Hepatocyte (in vitro differentiated cells): ENCODE measurements at regions not wholly inside any gene's neighbourhood (a gene's known extent, or its start where the extent isn't known, plus 50 kb on each side); places are given as distances from the start of the nearest gene placed in this dataset.

ENCODE experiments used
- DNase-seq: peaks from one replicate; pipeline ENCODE4 v3.0.0-alpha.2; 2016; ENCODE audit warnings: low spot score
- H2AFZ ChIP-seq: fragments of 200-600 bp; sonication (generic); 2 replicates; pipeline ENCODE4 v1.6.0; 2016; ENCODE audit warnings: antibody characterized with exemption, mild to moderate bottlenecking
- H3K27ac ChIP-seq: fragments of 200-600 bp; sonication (generic); 2 replicates; pipeline ENCODE4 v1.5.1; 2016; ENCODE audit warnings: mild to moderate bottlenecking
- H3K27me3 ChIP-seq: fragments of 200-600 bp; sonication (generic); 2 replicates; pipeline ENCODE4 v1.6.1; 2016
- H3K36me3 ChIP-seq: fragments of 200-600 bp; sonication (generic); replicated peaks from 2 replicates; pipeline ENCODE4 v1.5.1; 2016; ENCODE audit warnings: low read depth; ENCODE audit not compliant: insufficient read depth
- H3K4me1 ChIP-seq: fragments of 200-600 bp; sonication (generic); 2 replicates; pipeline ENCODE4 v1.5.1; 2016; ENCODE audit warnings: mild to moderate bottlenecking, moderate library complexity; ENCODE audit not compliant: insufficient read depth
- H3K4me2 ChIP-seq: fragments of 200-600 bp; sonication (generic); 2 replicates; pipeline ENCODE4 v1.6.0; 2016
- H3K4me3 ChIP-seq: fragments of 200-600 bp; sonication (generic); 2 replicates; pipeline ENCODE4 v1.5.1; 2016; ENCODE audit warnings: mild to moderate bottlenecking
- H3K79me2 ChIP-seq: fragments of 200-600 bp; sonication (generic); 2 replicates; pipeline ENCODE4 v1.6.0; 2017; ENCODE audit warnings: mild to moderate bottlenecking
- H3K9me2 ChIP-seq: fragments of 200-600 bp; sonication (generic); replicated peaks from 2 replicates; pipeline ENCODE4 v1.6.0; 2017; ENCODE audit warnings: mild to moderate bottlenecking; ENCODE audit not compliant: insufficient read depth
- H3K9me3 ChIP-seq: fragments of 200-600 bp; sonication (generic); 2 replicates; pipeline ENCODE4 v1.5.1; 2016; ENCODE audit warnings: low read depth, mild to moderate bottlenecking
- H4K20me1 ChIP-seq: fragments of 200-600 bp; sonication (generic); 2 replicates; pipeline ENCODE4 v1.6.0; 2016; ENCODE audit warnings: mild to moderate bottlenecking; ENCODE audit not compliant: insufficient read depth, poor library complexity, severe bottlenecking
- EZH2 ChIP-seq: fragments of 200-600 bp; sonication (generic); IDR thresholded peaks from 2 replicates; pipeline ENCODE4 v1.6.1; 2016; ENCODE audit warnings: antibody characterized with exemption, mild to moderate bottlenecking, borderline replicate concordance
- EZH2phosphoT487 ChIP-seq: fragments of 200-600 bp; sonication (generic); IDR thresholded peaks from one replicate; pipeline ENCODE4 v1.6.1; 2018; ENCODE audit warnings: antibody characterized with exemption, mild to moderate bottlenecking, low read depth, moderate library complexity; ENCODE audit not compliant: unreplicated experiment, severe bottlenecking
- WGBS: methylation state at CpG from one replicate; pipeline ENCODE4 v1.1.6; 2016; ENCODE audit warnings: low lambda C conversion rate; ENCODE audit errors: missing lambda C conversion rate; 5-methylcytosine and 5-hydroxymethylcytosine counted together
- TF ChIP-seq, protein P1 (sequence below): fragments of 200-600 bp; sonication (generic); IDR thresholded peaks from 2 replicates; pipeline ENCODE4 v1.5.1; 2016; ENCODE audit warnings: antibody characterized with exemption, mild to moderate bottlenecking; ENCODE audit not compliant: poor library complexity

DNA sequence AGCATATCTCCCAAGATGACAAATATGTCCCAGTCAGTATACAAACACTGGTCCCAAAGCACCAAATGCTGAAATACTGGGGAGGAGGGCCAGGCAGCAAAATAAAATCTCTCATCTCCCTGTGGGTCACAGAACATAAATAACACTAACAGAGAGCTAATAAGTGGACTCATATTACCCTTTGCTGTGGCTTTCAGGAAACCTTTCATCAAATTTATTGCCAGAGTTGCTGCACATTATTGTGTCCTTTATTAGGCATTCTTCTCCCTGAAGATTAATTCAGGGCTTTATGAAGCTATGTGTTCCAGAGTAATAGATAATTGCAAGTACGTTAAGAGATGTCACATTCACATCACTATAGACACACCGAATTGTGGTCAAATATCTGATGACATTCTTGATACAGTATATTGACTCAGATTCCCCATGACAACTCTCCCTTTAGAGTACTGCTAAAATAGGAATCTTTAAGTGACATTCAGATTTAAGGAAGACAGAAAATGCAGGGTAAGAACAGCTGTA lies 124.1 kb upstream of the PRR32 start:
- 67% methylated on average over 2 of the region's 2 CpGs for WGBS
- H3K27me3 ChIP-seq: no peaks in the 10 kb centered on the region
- no peak overlapping the region for H2AFZ ChIP-seq
- H4K20me1 ChIP-seq: no peaks in the 10 kb centered on the region
- H3K9me2 ChIP-seq: no peaks in the 10 kb centered on the region
- H3K36me3 ChIP-seq: no peaks in the 10 kb centered on the region
- H3K4me1 ChIP-seq: no peaks in the 10 kb centered on the region
- H3K27ac ChIP-seq: no peak overlapping the region
- no peaks in the 10 kb centered on the region for H3K9me3 ChIP-seq
- no peaks in the 10 kb centered on the region for H3K79me2 ChIP-seq
- TF ChIP-seq, protein P1, sequence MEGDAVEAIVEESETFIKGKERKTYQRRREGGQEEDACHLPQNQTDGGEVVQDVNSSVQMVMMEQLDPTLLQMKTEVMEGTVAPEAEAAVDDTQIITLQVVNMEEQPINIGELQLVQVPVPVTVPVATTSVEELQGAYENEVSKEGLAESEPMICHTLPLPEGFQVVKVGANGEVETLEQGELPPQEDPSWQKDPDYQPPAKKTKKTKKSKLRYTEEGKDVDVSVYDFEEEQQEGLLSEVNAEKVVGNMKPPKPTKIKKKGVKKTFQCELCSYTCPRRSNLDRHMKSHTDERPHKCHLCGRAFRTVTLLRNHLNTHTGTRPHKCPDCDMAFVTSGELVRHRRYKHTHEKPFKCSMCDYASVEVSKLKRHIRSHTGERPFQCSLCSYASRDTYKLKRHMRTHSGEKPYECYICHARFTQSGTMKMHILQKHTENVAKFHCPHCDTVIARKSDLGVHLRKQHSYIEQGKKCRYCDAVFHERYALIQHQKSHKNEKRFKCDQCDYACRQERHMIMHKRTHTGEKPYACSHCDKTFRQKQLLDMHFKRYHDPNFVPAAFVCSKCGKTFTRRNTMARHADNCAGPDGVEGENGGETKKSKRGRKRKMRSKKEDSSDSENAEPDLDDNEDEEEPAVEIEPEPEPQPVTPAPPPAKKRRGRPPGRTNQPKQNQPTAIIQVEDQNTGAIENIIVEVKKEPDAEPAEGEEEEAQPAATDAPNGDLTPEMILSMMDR: no peak
- no peak for TF ChIP-seq EZH2phosphoT487
- TF ChIP-seq EZH2: no peak
- DNase-seq: no peak
- no peak overlapping the region for H3K4me3 ChIP-seq
- no peak overlapping the region for H3K4me2 ChIP-seq

DNA sequence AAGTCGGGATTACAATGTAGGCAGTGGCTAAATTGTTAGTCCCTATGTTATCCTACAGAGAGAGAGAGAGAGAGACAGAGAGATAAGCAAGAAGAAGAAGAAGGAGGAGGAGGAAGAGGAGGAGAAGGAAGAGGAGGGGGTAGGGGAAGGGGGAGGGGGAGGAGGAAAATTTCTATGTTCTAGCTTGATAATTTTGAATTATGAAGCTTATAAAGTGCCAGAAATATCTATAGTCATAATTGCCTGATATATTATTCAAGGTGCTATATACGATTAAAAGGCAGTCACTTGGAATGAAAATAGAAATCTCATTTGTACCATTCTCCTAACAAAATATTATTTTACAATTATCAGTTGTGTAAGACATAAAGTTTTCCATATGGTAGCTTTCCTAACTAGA lies 122.4 kb upstream of the PRR32 start:
- Histone ChIP-seq H2AFZ (no peak overlapping the region), H3K4me1 (no peaks in the 10 kb centered on the region), H4K20me1 (no peaks in the 10 kb centered on the region), H3K4me3 (no peak overlapping the region), H3K4me2 (no peak overlapping the region), H3K36me3 (no peaks in the 10 kb centered on the region), H3K79me2 (no peaks in the 10 kb centered on the region), H3K27ac (no peak overlapping the region), H3K9me3 (no peaks in the 10 kb centered on the region), H3K27me3 (no peaks in the 10 kb centered on the region), H3K9me2 (no peaks in the 10 kb centered on the region)
- 46% methylated on average over 2 of the region's 2 CpGs for WGBS
- DNase-seq: no peak
- TF ChIP-seq, protein P1: no peak
- TF ChIP-seq EZH2phosphoT487: no peak

DNA sequence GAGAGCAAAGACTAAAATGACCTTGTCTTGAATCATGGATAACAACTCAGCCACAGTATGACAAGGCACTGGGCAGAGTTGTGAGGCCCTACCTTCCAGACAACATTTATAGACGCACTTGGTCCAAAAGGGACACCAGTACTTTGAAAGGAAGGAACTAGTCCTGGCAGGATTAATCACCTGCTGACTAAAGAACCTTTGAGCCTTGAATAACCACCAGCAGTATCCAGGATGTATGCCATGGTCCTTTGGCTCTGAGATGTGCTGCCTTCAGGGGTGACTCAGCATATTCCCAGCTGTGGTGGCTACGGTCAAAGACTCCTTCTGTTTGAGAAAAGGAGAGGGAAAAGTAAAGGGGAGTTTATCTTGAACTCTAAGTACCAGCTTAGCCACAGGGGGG lies 118.1 kb upstream of the PRR32 start:
- Histone ChIP-seq H3K9me3 (no peaks in the 10 kb centered on the region), H3K27ac (no peak overlapping the region), H3K4me3 (no peak overlapping the region), H2AFZ (no peak overlapping the region), H3K9me2 (no peaks in the 10 kb centered on the region), H3K4me1 (no peaks in the 10 kb centered on the region), H4K20me1 (no peaks in the 10 kb centered on the region), H3K4me2 (no peak overlapping the region), H3K36me3 (no peaks in the 10 kb centered on the region), H3K79me2 (no peaks in the 10 kb centered on the region), H3K27me3 (no peaks in the 10 kb centered on the region)
- no peak for DNase-seq
- TF ChIP-seq EZH2: no peak
- TF ChIP-seq, protein P1: no peak
- no peak for TF ChIP-seq EZH2phosphoT487
- 36% methylated on average over 2 of the region's 2 CpGs for WGBS

DNA sequence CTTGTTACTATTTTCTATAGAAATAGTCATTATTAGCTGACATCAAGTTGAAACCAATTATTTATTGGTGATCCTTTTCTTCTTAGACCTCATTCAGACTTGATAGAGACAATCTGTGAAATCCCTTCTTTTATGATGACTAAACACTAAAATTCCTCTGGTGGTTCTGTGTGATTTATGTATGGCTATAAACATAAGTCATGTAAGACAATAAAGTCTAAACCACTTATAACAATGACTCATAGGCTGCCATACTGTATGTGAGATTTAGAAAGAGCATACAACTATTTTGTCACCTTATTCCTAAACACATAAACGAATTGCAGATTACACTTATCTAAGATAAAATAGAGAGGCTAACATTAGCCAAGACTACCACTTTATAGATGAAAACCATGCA lies 101.1 kb upstream of the PRR32 start:
- TF ChIP-seq, protein P1: no peak
- TF ChIP-seq EZH2phosphoT487: no peak
- TF ChIP-seq EZH2: no peak
- Histone ChIP-seq H3K4me1 (no peaks in the 10 kb centered on the region), H2AFZ (no peak overlapping the region), H3K4me3 (no peak overlapping the region), H3K9me3 (no peaks in the 10 kb centered on the region), H4K20me1 (no peaks in the 10 kb centered on the region), H3K9me2 (no peaks in the 10 kb centered on the region), H3K27ac (no peak overlapping the region), H3K4me2 (no peak overlapping the region), H3K36me3 (no peaks in the 10 kb centered on the region), H3K79me2 (no peaks in the 10 kb centered on the region), H3K27me3 (no peaks in the 10 kb centered on the region)
- no peak for DNase-seq
- 13% methylated on average over 1 of the region's 1 CpG for WGBS
